Breast epithelium (tissue), 4 donors: ENCODE measurements at regions not wholly inside any gene's neighbourhood (a gene's known extent, or its start where the extent isn't known, plus 50 kb on each side); places are given as distances from the start of the nearest gene placed in this dataset.

Experiments
- DNase-seq, 2 donors: peaks; one replicate each; pipeline ENCODE4 v3.0.0-alpha.2; 2019; ENCODE audit warnings: low spot score in 2 of 2
- H3K27ac ChIP-seq, 2 donors: fragments of 200-600 bp; sonication (generic) in 1 of 2; one replicate each; pipeline ENCODE4 v1.5.1; 2016 to 2019; ENCODE audit warnings: mild to moderate bottlenecking in 1 of 2
- H3K27me3 ChIP-seq, 2 donors: fragments of 200-600 bp; sonication (generic) in 1 of 2; one replicate each; pipeline versions ENCODE4 v1.5.1 to v1.6.0; 2017 to 2019; ENCODE audit warnings: control low read depth in 1 of 2, mild to moderate bottlenecking in 1 of 2
- H3K36me3 ChIP-seq: fragments of 200-600 bp; one replicate; pipeline ENCODE4 v1.5.1; 2019
- H3K4me1 ChIP-seq, 2 donors: fragments of 200-600 bp; sonication (generic); one replicate each; pipeline ENCODE4 v1.5.1; 2016 to 2019; ENCODE audit warnings: control low read depth in 1 of 2
- H3K4me3 ChIP-seq, 3 donors: fragments of 200-600 bp; sonication (generic); 1 replicate in 2 of 3; 2 replicates in 1 of 3; pipeline ENCODE4 v1.5.1; 2016 to 2019; ENCODE audit warnings: mild to moderate bottlenecking in 3 of 3, moderate library complexity in 2 of 3
- H3K9me3 ChIP-seq, 2 donors: fragments of 200-600 bp; sonication (generic) in 1 of 2; one replicate each; pipeline ENCODE4 v1.5.1; 2016 to 2019; ENCODE audit warnings: control low read depth in 1 of 2
- POLR2A ChIP-seq: fragments of 450-650 bp; IDR thresholded peaks from one replicate; pipeline ENCODE4 v1.6.1; 2016; ENCODE audit warnings: antibody characterized with exemption, mild to moderate bottlenecking, moderate library complexity
- POLR2AphosphoS5 ChIP-seq, 3 donors: sonication (generic); formaldehyde crosslinking; IDR thresholded peaks; one replicate each; pipeline ENCODE4 v1.6.1; 2017; ENCODE audit warnings: antibody characterized with exemption in 3 of 3
- intact Hi-C: fragments of 100-400 bp; cut with DNase I; formaldehyde crosslinking; loops from one replicate; pipeline ENCODE4 v1.15.1; 2023; ENCODE audit warnings: low total_unique reads
- TF ChIP-seq, protein P1 (sequence below), 3 donors: fragments of 450-650 bp; IDR thresholded peaks; one replicate each; pipeline ENCODE4 v1.5.1; 2016 to 2017; ENCODE audit warnings: antibody characterized with exemption in 3 of 3, mild to moderate bottlenecking in 3 of 3, moderate library complexity in 3 of 3

DNA sequence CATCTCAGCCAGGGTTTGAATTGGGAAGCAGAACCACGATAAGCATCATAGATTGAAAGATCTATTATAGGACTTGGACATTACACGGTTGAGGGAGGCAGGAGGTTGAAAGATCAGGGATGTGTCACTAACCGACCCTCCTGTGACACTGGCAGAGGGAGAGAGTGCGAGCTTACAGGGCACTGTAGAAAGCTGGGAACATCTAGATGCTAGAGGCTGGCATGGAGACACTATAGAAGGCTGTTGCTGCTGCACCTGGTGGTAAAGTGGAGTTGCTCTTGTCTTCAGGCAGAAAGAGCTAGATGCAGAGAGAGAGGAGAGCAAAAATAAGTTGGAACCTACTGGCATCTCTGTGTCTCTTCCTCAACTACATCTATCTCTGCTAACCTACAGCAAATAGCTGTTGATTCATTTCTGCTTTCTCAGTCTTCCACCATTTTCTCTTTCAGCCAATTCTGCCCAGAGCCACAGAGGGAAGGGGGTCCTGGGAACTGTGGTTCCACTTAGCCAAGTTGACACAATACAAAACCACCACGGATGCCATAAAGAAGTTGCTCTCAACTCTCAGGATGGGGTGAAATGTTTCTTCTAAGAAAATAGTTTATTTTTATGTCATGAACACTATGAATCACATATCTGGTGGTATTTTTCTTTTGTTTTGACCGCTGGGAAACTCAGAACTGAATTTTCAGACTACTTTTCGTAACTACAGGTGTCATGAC is 155.9 kb downstream of the ZNF281 start:
- Histone ChIP-seq H3K36me3 (no peaks in the 10 kb centered on the region), H3K4me1 (no peaks in the 10 kb centered on the region), H3K4me3 (no peak overlapping the region), H3K27me3 (no peaks in the 10 kb centered on the region), H3K27ac (no peak overlapping the region), H3K9me3 (no peaks in the 10 kb centered on the region)
- DNase-seq = no peak
- TF ChIP-seq POLR2A (no peak), POLR2AphosphoS5 (IDR thresholded peaks at IDR 0.05) (no peak)
- TF ChIP-seq, protein P1, sequence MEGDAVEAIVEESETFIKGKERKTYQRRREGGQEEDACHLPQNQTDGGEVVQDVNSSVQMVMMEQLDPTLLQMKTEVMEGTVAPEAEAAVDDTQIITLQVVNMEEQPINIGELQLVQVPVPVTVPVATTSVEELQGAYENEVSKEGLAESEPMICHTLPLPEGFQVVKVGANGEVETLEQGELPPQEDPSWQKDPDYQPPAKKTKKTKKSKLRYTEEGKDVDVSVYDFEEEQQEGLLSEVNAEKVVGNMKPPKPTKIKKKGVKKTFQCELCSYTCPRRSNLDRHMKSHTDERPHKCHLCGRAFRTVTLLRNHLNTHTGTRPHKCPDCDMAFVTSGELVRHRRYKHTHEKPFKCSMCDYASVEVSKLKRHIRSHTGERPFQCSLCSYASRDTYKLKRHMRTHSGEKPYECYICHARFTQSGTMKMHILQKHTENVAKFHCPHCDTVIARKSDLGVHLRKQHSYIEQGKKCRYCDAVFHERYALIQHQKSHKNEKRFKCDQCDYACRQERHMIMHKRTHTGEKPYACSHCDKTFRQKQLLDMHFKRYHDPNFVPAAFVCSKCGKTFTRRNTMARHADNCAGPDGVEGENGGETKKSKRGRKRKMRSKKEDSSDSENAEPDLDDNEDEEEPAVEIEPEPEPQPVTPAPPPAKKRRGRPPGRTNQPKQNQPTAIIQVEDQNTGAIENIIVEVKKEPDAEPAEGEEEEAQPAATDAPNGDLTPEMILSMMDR (IDR thresholded peaks at IDR 0.05) = no peak
- intact Hi-C loops = no loop called here

DNA sequence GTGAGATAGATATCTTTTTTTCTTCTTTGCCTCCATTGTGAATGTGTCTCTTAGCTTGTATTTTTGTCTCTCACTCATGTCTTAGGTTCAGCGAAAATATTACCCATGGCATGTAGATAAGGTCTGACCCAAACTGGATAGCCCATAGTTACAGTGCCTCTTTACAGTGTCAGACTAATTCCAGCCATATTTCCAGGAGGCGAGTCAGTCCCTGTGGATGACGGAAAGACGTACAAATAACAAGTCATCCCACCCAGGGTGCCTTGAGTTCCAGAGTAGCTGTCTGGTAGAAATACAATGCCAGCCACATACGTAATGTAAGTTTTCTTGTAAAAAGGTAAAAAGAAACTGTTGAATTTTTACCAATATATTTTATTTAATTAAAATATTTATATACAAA is 157.3 kb downstream of the ZNF281 start:
- no peak for TF ChIP-seq POLR2AphosphoS5 (IDR thresholded peaks at IDR 0.05)
- TF ChIP-seq, protein P1 (IDR thresholded peaks at IDR 0.05) = no peak
- TF ChIP-seq POLR2A = no peak
- H3K36me3 ChIP-seq = no peaks in the 10 kb centered on the region
- H3K4me3 ChIP-seq = no peak overlapping the region
- peaks cover 0 to 2% of the 10 kb centered on the region in 2 donors for H3K27me3 ChIP-seq
- no peaks in the 10 kb centered on the region for H3K9me3 ChIP-seq
- no peak for DNase-seq
- no peaks in the 10 kb centered on the region for H3K4me1 ChIP-seq
- H3K27ac ChIP-seq = no peak overlapping the region
- intact Hi-C loops = no loop called here

DNA sequence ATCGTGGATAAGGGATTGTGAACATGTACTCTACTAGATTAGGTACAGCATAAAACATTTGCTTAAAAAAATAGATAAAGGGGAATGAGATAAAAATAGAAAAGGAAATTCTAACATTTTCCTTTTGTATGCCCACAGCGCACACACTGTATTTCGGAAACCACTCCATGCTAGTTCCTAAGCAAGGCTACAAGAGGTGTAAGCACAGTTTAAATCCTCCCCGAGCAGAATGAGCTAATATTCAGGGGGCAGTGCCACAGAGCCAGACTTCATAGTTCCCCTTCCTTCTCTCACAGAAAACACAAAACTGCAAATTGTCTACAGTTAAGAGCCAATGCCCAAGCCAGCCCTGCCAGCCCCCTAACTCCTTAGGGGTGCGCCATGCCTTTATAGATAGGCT is 159.4 kb downstream of the ZNF281 start:
- intact Hi-C loops = no loop called here
- no peak for DNase-seq
- Histone ChIP-seq H3K9me3 (no peaks in the 10 kb centered on the region), H3K27me3 (peaks cover 0 to 6% of the 10 kb centered on the region in 2 donors), H3K27ac (no peak overlapping the region), H3K36me3 (no peaks in the 10 kb centered on the region), H3K4me1 (no peaks in the 10 kb centered on the region), H3K4me3 (no peak overlapping the region)
- TF ChIP-seq POLR2AphosphoS5 (IDR thresholded peaks at IDR 0.05) (no peak), POLR2A (no peak)
- TF ChIP-seq, protein P1 (IDR thresholded peaks at IDR 0.05) = no peak

DNA sequence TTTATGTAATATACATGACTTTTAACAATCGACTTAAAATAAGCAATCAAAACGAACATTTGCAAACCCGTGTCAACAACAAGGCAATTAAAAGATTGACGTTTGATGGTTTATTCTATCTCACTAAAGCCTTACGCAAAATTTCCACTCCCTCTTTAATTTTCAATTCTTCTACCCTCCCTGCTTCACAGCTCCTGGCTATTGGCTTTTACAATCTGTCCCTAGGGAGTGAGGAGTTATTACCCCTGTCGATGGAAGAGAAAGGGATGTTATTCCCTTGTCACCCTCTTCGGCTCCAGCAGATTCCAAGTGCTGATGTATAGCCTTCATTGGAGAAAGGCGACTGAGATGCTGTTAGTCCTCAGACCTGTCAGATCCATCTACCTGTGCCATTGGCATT is 161.3 kb downstream of the ZNF281 start:
- no peak for DNase-seq
- no peak overlapping the region for H3K27ac ChIP-seq
- peaks cover 0 to 6% of the 10 kb centered on the region in 2 donors for H3K27me3 ChIP-seq
- no peak overlapping the region for H3K4me3 ChIP-seq
- TF ChIP-seq, protein P1 (IDR thresholded peaks at IDR 0.05) = no peak
- no peak for TF ChIP-seq POLR2A
- no peaks in the 10 kb centered on the region for H3K36me3 ChIP-seq
- H3K4me1 ChIP-seq = no peaks in the 10 kb centered on the region
- no peaks in the 10 kb centered on the region for H3K9me3 ChIP-seq
- intact Hi-C loops = no loop called here

DNA sequence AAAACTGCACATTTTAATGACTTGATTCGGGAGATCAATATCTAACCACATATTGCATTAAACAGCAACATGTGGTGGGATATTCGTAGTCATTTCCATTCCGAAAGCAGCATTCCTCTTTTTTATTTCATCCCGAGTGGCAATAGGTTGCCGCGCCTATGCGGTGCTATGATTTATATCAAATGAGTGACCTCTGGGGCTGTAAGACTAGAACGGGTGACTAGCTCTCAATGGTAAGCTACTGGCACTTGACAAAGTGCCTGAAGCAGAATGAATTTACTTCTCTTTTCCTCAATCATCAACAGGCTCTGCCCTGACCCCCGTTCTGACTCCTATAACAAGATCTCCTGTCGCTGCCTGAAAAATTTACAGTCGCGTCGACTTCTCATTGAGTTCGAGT is 162.3 kb downstream of the ZNF281 start:
- DNase-seq = no peak
- no peaks in the 10 kb centered on the region for H3K36me3 ChIP-seq
- H3K4me3 ChIP-seq = no peak overlapping the region
- H3K27me3 ChIP-seq = peaks cover 0 to 6% of the 10 kb centered on the region in 2 donors
- no peak for TF ChIP-seq POLR2A
- no peak for TF ChIP-seq POLR2AphosphoS5 (IDR thresholded peaks at IDR 0.05)
- TF ChIP-seq, protein P1 (IDR thresholded peaks at IDR 0.05) = no peak
- H3K27ac ChIP-seq = no peak overlapping the region
- H3K9me3 ChIP-seq = no peaks in the 10 kb centered on the region
- intact Hi-C loops = no loop called here
- no peaks in the 10 kb centered on the region for H3K4me1 ChIP-seq
